Neural cell (in vitro differentiated cells): ENCODE measurements at regions not wholly inside any gene's neighbourhood (a gene's known extent, or its start where the extent isn't known, plus 50 kb on each side); places are given as distances from the start of the nearest gene placed in this dataset.

ENCODE experiments used
- H2AFZ ChIP-seq: fragments of 200-600, 300-800 bp; sonication (generic), shearing (Covaris generic); 2 replicates; pipeline ENCODE4 v1.6.0; 2014; ENCODE audit warnings: low read depth, mild to moderate bottlenecking, antibody characterized with exemption, low read length, moderate library complexity
- H3F3A ChIP-seq: fragments of 200-600 bp; shearing (Covaris generic); 2 replicates; pipeline ENCODE4 v1.6.1; 2016; ENCODE audit warnings: mild to moderate bottlenecking, moderate library complexity, mixed read lengths, antibody characterized with exemption, low read length; ENCODE audit not compliant: insufficient read depth, poor library complexity, severe bottlenecking
- H3K27ac ChIP-seq: fragments of 200-600, 300-800 bp; sonication (generic), shearing (Covaris generic); 2 replicates; pipeline ENCODE4 v1.5.1; 2014; ENCODE audit warnings: mild to moderate bottlenecking, low read length, moderate library complexity
- H3K27me3 ChIP-seq: fragments of 300-800, 200-600 bp; sonication (generic), shearing (Covaris generic); 2 replicates; pipeline ENCODE4 v1.6.0; 2014; ENCODE audit warnings: mild to moderate bottlenecking, low read depth, low read length, moderate library complexity; ENCODE audit not compliant: insufficient read depth
- H3K36me3 ChIP-seq: fragments of 300-800, 200-600 bp; sonication (generic), shearing (Covaris generic); 2 replicates; pipeline ENCODE4 v1.5.1; 2014; ENCODE audit warnings: mild to moderate bottlenecking, antibody characterized with exemption, low read length, moderate library complexity; ENCODE audit not compliant: insufficient read depth
- H3K4me2 ChIP-seq: fragments of 300-800, 200-600 bp; sonication (generic), shearing (Covaris generic); 2 replicates; pipeline ENCODE4 v1.6.0; 2014; ENCODE audit warnings: mild to moderate bottlenecking, low read length
- H3K4me3 ChIP-seq: fragments of 300-800, 200-600 bp; sonication (generic), shearing (Covaris generic); 2 replicates; pipeline ENCODE4 v1.5.1; 2014; ENCODE audit warnings: mild to moderate bottlenecking, low read length, moderate library complexity
- H3K79me2 ChIP-seq: fragments of 200-600 bp; shearing (Covaris generic); replicated peaks from 2 replicates; pipeline ENCODE4 v1.6.0; 2014; ENCODE audit warnings: mild to moderate bottlenecking, low read length, moderate library complexity; ENCODE audit not compliant: insufficient read depth
- H3K9ac ChIP-seq: fragments of 300-800, 200-600 bp; sonication (generic), shearing (Covaris generic); 2 replicates; pipeline ENCODE4 v1.6.1; 2016; ENCODE audit warnings: mild to moderate bottlenecking, low read length, mixed read lengths
- H3K9me2 ChIP-seq: fragments of 200-600 bp; shearing (Covaris generic); 2 replicates; pipeline ENCODE4 v1.6.1; 2016; ENCODE audit warnings: mild to moderate bottlenecking, low read length, mixed read lengths; ENCODE audit not compliant: insufficient read depth
- H3K9me3 ChIP-seq: fragments of 200-600, 300-800 bp; sonication (generic), shearing (Covaris generic); 2 replicates; pipeline ENCODE4 v1.6.1; 2016; ENCODE audit warnings: mild to moderate bottlenecking, mixed run types, low read length, moderate library complexity, mixed read lengths
- H4K20me1 ChIP-seq: fragments of 200-600 bp; shearing (Covaris generic); 2 replicates; pipeline ENCODE4 v1.6.1; 2016; ENCODE audit warnings: mild to moderate bottlenecking, mixed run types; ENCODE audit not compliant: insufficient read depth
- CTCF ChIP-seq: fragments of 450-650 bp; IDR thresholded peaks from 2 replicates; pipeline ENCODE4 v1.5.1; 2014; ENCODE audit warnings: antibody characterized with exemption, mild to moderate bottlenecking, moderate library complexity; ENCODE audit not compliant: poor library complexity, severe bottlenecking
- EP300 ChIP-seq: fragments of 450-650 bp; conservative IDR thresholded peaks from 2 replicates; pipeline ENCODE4 v1.6.1; 2014; ENCODE audit warnings: antibody characterized with exemption, mild to moderate bottlenecking, moderate library complexity; ENCODE audit not compliant: poor library complexity, severe bottlenecking
- EZH2 ChIP-seq: fragments of 200-600, 300-800 bp; shearing (Covaris generic), sonication (generic); IDR thresholded peaks from 2 replicates; pipeline ENCODE4 v1.6.1; 2014; ENCODE audit warnings: antibody characterized with exemption, low read length, borderline replicate concordance, mild to moderate bottlenecking; ENCODE audit not compliant: insufficient read depth, poor library complexity, severe bottlenecking
- MXI1 ChIP-seq: fragments of 450-650 bp; conservative IDR thresholded peaks from 2 replicates; pipeline ENCODE4 v1.6.1; 2014; ENCODE audit warnings: antibody characterized with exemption, mild to moderate bottlenecking; ENCODE audit not compliant: poor library complexity, severe bottlenecking
- POLR2AphosphoS5 ChIP-seq: IDR thresholded peaks from 2 replicates; pipeline ENCODE4 v1.6.1; 2012
- RAD21 ChIP-seq: fragments of 450-650 bp; conservative IDR thresholded peaks from 2 replicates; pipeline ENCODE4 v1.6.1; 2014; ENCODE audit warnings: antibody characterized with exemption, mild to moderate bottlenecking, moderate library complexity
- REST ChIP-seq: IDR thresholded peaks from 2 replicates; pipeline ENCODE4 v1.6.1; 2012; ENCODE audit warnings: borderline replicate concordance
- SMC3 ChIP-seq: fragments of 450-650 bp; conservative IDR thresholded peaks from 2 replicates; pipeline ENCODE4 v1.6.1; 2014; ENCODE audit warnings: antibody characterized with exemption, mild to moderate bottlenecking, moderate library complexity; ENCODE audit not compliant: poor library complexity
- TAF1 ChIP-seq: IDR thresholded peaks from 2 replicates; pipeline ENCODE4 v1.6.1; 2012; ENCODE audit warnings: low read depth

GRCh38 chr18:72935744-72936143 is 68.0 kb upstream of the NETO1 start:
- Histone ChIP-seq H3K27ac (no peak overlapping the region), H2AFZ (no peak overlapping the region), H3K4me3 (no peak overlapping the region), H3K9me2 (no peaks in the 10 kb centered on the region), H3F3A (no peaks in the 10 kb centered on the region), H3K9me3 (no peaks in the 10 kb centered on the region), H3K9ac (no peak overlapping the region), H4K20me1 (no peaks in the 10 kb centered on the region), H3K4me2 (no peak overlapping the region), H3K36me3 (no peaks in the 10 kb centered on the region), H3K27me3 (no peaks in the 10 kb centered on the region), H3K79me2 (no peaks in the 10 kb centered on the region)
- TF ChIP-seq POLR2AphosphoS5, result no peak
- no peak for TF ChIP-seq RAD21
- TF ChIP-seq EZH2, result no peak
- TF ChIP-seq REST, result no peak
- TF ChIP-seq SMC3, result no peak
- no peak for TF ChIP-seq EP300
- no peak for TF ChIP-seq MXI1
- TF ChIP-seq TAF1, result no peak
- no peak for TF ChIP-seq CTCF

- Histone ChIP-seq H3K36me3 (no peaks in the 10 kb centered on the region), H3K9ac (no peak overlapping the region), H3K79me2 (no peaks in the 10 kb centered on the region), H3K9me2 (no peaks in the 10 kb centered on the region), H3K27ac (no peak overlapping the region), H3K4me2 (no peak overlapping the region), H3K4me3 (no peak overlapping the region), H4K20me1 (no peaks in the 10 kb centered on the region), H3K9me3 (no peaks in the 10 kb centered on the region), H3K27me3 (no peaks in the 10 kb centered on the region), H3F3A (no peaks in the 10 kb centered on the region), H2AFZ (no peak overlapping the region)
- no peak for TF ChIP-seq MXI1
- TF ChIP-seq POLR2AphosphoS5, result no peak
- TF ChIP-seq EZH2, result no peak
- no peak for TF ChIP-seq REST
- TF ChIP-seq CTCF, result no peak
- TF ChIP-seq TAF1, result no peak
- no peak for TF ChIP-seq RAD21
- TF ChIP-seq EP300, result no peak
- TF ChIP-seq SMC3, result no peak
Observed at GRCh38 chr18:72922895-72923294, 55.1 kb upstream of the NETO1 start.
